ENCODE measurements at regions not wholly inside any gene's neighbourhood (a gene's known extent, or its start where the extent isn't known, plus 50 kb on each side); places are given as distances from the start of the nearest gene placed in this dataset.

GRCh38 chr5:74135033-74135432, 505.5 kb downstream of the ENC1 start:
- TF ChIP-seq CTCF (conservative IDR thresholded peaks at IDR 0.05; ENCODE audit: low read length) = no peak
- no peak for TF ChIP-seq EZH2phosphoT487 (IDR thresholded peaks at IDR 0.05; ENCODE audit: borderline replicate concordance)

Data from Loucy (cell line).